Left lobe of liver (tissue), 2 donors: ENCODE measurements at regions not wholly inside any gene's neighbourhood (a gene's known extent, or its start where the extent isn't known, plus 50 kb on each side); places are given as distances from the start of the nearest gene placed in this dataset.

Source experiments
- ATAC-seq: fragments of 200-7000 bp; cut with Tn5 transposase; one replicate; pipeline ENCODE4 v1.9.1; 2020; ENCODE audit warnings: mild to moderate bottlenecking, moderate library complexity
- DNase-seq: peaks from one replicate; pipeline ENCODE4 v3.0.0-alpha.2; 2020; ENCODE audit warnings: low spot score
- donor health status: DM: no; HTN: no; CAD: no; lungs with moderate emphysema.
- donor health status: DM: no; HTN: yes; CAD: no.

GRCh38 chr1:213914392-213914791, 73.4 kb upstream of the PROX1 start:
- ATAC-seq (no peak), DNase-seq (no peak)

DNA sequence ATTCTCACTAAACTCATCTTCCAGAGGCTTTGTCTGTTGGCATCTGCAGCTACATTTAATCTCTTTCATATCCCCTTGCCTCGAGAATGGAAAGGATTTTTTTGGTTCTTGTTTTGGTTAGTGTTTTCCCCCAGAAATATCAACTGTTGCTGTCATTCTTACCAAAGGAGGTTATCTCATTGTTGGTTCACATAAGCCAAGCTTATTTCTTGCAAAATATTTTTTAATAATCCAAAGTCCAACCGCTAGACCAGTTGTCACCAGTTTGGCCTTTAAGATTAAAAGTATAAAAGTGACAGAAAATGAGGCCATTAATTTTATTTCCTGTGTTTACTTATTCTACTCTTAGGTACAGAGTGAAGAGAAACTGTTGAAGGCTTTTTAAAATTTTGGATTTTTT, 66.5 kb upstream of the PROX1 start:
- DNase-seq (no peak), ATAC-seq (peak; percentile 76)

- no peak for DNase-seq
- ATAC-seq, result peak; percentile 75
Measured at GRCh38 chr1:213921712-213922111, 66.1 kb upstream of the PROX1 start.

GRCh38 chr1:213925531-213926182, 62.1 kb upstream of the PROX1 start:
- DNase-seq (no peak), ATAC-seq (peak; percentile 17)

- DNase-seq (no peak), ATAC-seq (no peak)
Measured at GRCh38 chr1:213927846-213928245, 59.9 kb upstream of the PROX1 start.

DNA sequence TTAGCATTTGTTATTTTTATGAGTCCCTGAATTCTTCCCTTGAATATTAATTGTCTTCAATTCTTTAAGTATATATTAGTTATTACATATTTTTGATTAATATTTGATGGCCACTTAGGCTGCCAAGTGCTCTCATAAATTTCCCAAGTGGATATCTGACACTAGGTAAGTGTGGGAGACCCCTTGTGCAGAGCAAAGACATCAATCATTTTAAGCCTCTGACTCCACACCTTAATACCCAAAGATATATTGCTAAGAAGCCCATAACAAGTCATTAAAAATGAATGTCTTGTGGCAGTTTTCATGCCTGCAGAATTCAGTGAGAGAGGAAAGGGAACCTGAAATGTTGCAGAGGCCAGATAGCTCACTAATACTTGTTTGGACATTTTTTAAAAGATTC, 58.4 kb upstream of the PROX1 start:
- DNase-seq (no peak), ATAC-seq (no peak)

- peak; percentile 36 for ATAC-seq
- DNase-seq, result no peak
Measured at GRCh38 chr1:213931836-213932235, 55.9 kb upstream of the PROX1 start.

- no peak for DNase-seq
- no peak for ATAC-seq
Measured at GRCh38 chr1:213933336-213933735, 54.4 kb upstream of the PROX1 start.

GRCh38 chr1:213934649-213935048, 53.1 kb upstream of the PROX1 start:
- peak; percentile 91 for ATAC-seq
- DNase-seq, result peak; percentile 94

DNA sequence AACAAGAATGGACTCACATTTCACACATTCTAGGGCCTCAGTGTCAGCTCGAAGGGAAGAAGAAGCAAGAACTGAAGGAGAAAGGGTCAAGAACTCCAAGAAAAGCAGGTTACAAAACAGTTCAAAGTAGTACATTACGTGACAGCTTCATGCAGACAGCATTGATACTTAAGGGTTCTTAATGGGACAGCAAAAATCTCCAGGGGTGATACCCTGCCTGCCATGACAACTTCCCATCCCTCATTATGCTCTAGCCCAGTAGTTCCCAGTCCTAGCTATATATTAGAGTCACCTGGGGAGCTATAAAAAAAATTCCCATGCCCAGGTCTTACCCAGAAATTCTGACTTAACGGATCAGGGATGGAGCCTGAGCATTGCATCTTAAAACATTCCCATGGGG, 51.2 kb upstream of the PROX1 start:
- ATAC-seq, result no peak
- no peak for DNase-seq
